22Rv1 (cell line): ENCODE measurements at regions not wholly inside any gene's neighbourhood (a gene's known extent, or its start where the extent isn't known, plus 50 kb on each side); places are given as distances from the start of the nearest gene placed in this dataset.

Experiments used
- CTCF ChIP-seq: fragments of 450-650 bp; IDR thresholded peaks from 2 replicates; pipeline ENCODE4 v1.5.1; 2017; ENCODE audit warnings: mild to moderate bottlenecking
- ZFX ChIP-seq: fragments of 450-650 bp; IDR thresholded peaks from 2 replicates; pipeline ENCODE4 v1.6.1; 2017; ENCODE audit warnings: antibody characterized with exemption, borderline replicate concordance

GRCh38 chrX:40177942-40178715, 80.4 kb upstream of the BCOR start:
- TF ChIP-seq CTCF (no peak), ZFX (no peak)
